GM19035 (cell line): ENCODE measurements at regions not wholly inside any gene's neighbourhood (a gene's known extent, or its start where the extent isn't known, plus 50 kb on each side); places are given as distances from the start of the nearest gene placed in this dataset.

Source experiments
- ATAC-seq: cut with Tn5 transposase; IDR thresholded peaks from one replicate; pipeline ENCODE4 v1.9.1; 2021; ENCODE audit not compliant: unreplicated experiment

GRCh38 chr13:99828123-99828522, 143.4 kb downstream of the ZIC5 start:
- ATAC-seq, result no peak

GRCh38 chr13:99827011-99827772, 144.4 kb downstream of the ZIC5 start:
- no peak for ATAC-seq

- ATAC-seq, result no peak
Observed at GRCh38 chr13:99823961-99824360, 147.6 kb downstream of the ZIC5 start.

GRCh38 chr13:99822820-99823219, 148.7 kb downstream of the ZIC5 start:
- ATAC-seq, result no peak

GRCh38 chr13:99821741-99822140, 149.8 kb downstream of the ZIC5 start:
- no peak for ATAC-seq

- no peak for ATAC-seq
Observed at GRCh38 chr13:99819967-99820366, 151.6 kb downstream of the ZIC5 start.

GRCh38 chr13:99816321-99816720, 155.2 kb downstream of the ZIC5 start:
- no peak for ATAC-seq

- no peak for ATAC-seq
Observed at GRCh38 chr13:99813336-99814095, 158.1 kb downstream of the ZIC5 start.

GRCh38 chr13:99812625-99813024, 158.9 kb downstream of the ZIC5 start:
- no peak for ATAC-seq

- no peak for ATAC-seq
Observed at GRCh38 chr13:99811067-99811700, 160.4 kb downstream of the ZIC5 start.

GRCh38 chr13:99809926-99810325, 161.6 kb downstream of the ZIC5 start:
- ATAC-seq, result no peak

- ATAC-seq, result no peak
Observed at GRCh38 chr13:99809496-99809895, 162.1 kb downstream of the ZIC5 start.

GRCh38 chr13:99808786-99809185, 162.8 kb downstream of the ZIC5 start:
- no peak for ATAC-seq

GRCh38 chr13:99806671-99807070, 164.9 kb downstream of the ZIC5 start:
- ATAC-seq, result no peak

GRCh38 chr13:99805361-99805760, 166.2 kb downstream of the ZIC5 start:
- ATAC-seq, result no peak

- ATAC-seq, result no peak
Observed at GRCh38 chr13:99803141-99803540, 168.4 kb downstream of the ZIC5 start.

GRCh38 chr13:99802416-99802815, 169.2 kb downstream of the ZIC5 start:
- ATAC-seq, result no peak

- no peak for ATAC-seq
Observed at GRCh38 chr13:99800951-99801350, 170.6 kb downstream of the ZIC5 start.

- ATAC-seq, result no peak
Observed at GRCh38 chr13:99800011-99800410, 171.6 kb downstream of the ZIC5 start.

GRCh38 chr13:99798756-99799155, 172.8 kb downstream of the ZIC5 start:
- ATAC-seq, result no peak

GRCh38 chr13:99797691-99798090, 173.9 kb downstream of the ZIC5 start:
- no peak for ATAC-seq
